Trophoblast cell (in vitro differentiated cells and primary cell): ENCODE measurements at regions not wholly inside any gene's neighbourhood (a gene's known extent, or its start where the extent isn't known, plus 50 kb on each side); places are given as distances from the start of the nearest gene placed in this dataset.

Experiments
- DNase-seq, 2 donors: peaks; one replicate each; pipeline ENCODE4 v3.0.0-alpha.2; 2016
- H2AFZ ChIP-seq: 2 replicates; pipeline ENCODE4 v1.6.1; 2013; ENCODE audit warnings: low read length, moderate library complexity, mild to moderate bottlenecking; ENCODE audit not compliant: insufficient read depth, poor library complexity
- H2AK5ac ChIP-seq: 2 replicates; pipeline ENCODE4 v1.6.1; 2013; ENCODE audit warnings: mild to moderate bottlenecking, low read length
- H2BK120ac ChIP-seq: 2 replicates; pipeline ENCODE4 v1.6.1; 2013; ENCODE audit warnings: low read length, mild to moderate bottlenecking, moderate library complexity; ENCODE audit not compliant: insufficient read depth, poor library complexity
- H2BK12ac ChIP-seq: 2 replicates; pipeline ENCODE4 v1.6.1; 2013; ENCODE audit warnings: mild to moderate bottlenecking, low read length, moderate library complexity
- H2BK5ac ChIP-seq: 2 replicates; pipeline ENCODE4 v1.6.1; 2013; ENCODE audit warnings: low read length, low read depth, moderate library complexity, mild to moderate bottlenecking; ENCODE audit not compliant: poor library complexity
- H3K14ac ChIP-seq: 2 replicates; pipeline ENCODE4 v1.6.1; 2013; ENCODE audit warnings: mild to moderate bottlenecking, low read length
- H3K18ac ChIP-seq: 2 replicates; pipeline ENCODE4 v1.6.1; 2013; ENCODE audit warnings: mild to moderate bottlenecking, low read length
- H3K23ac ChIP-seq: 2 replicates; pipeline ENCODE4 v1.6.1; 2013; ENCODE audit warnings: low read length
- H3K27ac ChIP-seq: 2 replicates; pipeline ENCODE4 v1.5.1; 2013; ENCODE audit warnings: low read depth, mild to moderate bottlenecking, inconsistent platforms, low read length, moderate library complexity
- H3K27me3 ChIP-seq: 2 replicates; pipeline ENCODE4 v1.6.1; 2013; ENCODE audit warnings: inconsistent platforms, mild to moderate bottlenecking, low read length, moderate library complexity; ENCODE audit not compliant: insufficient read depth
- H3K36me3 ChIP-seq, 2 experiments: 1 replicate in 1 of 2; 2 replicates in 1 of 2; pipeline ENCODE4 v1.6.1; 2013; ENCODE audit warnings: low read length in 2 of 2, mild to moderate bottlenecking in 2 of 2, moderate library complexity in 1 of 2; ENCODE audit not compliant: insufficient read depth in 2 of 2, control insufficient read depth in 1 of 2
- H3K4ac ChIP-seq: 2 replicates; pipeline ENCODE4 v1.6.1; 2013; ENCODE audit warnings: low read depth, mild to moderate bottlenecking, low read length, moderate library complexity
- H3K4me1 ChIP-seq, 2 experiments: 1 replicate in 1 of 2; 2 replicates in 1 of 2; pipeline ENCODE4 v1.6.1; 2013; ENCODE audit warnings: low read length in 2 of 2, mild to moderate bottlenecking in 2 of 2, moderate library complexity in 1 of 2; ENCODE audit not compliant: insufficient read depth in 2 of 2, control insufficient read depth in 1 of 2
- H3K4me2 ChIP-seq: 2 replicates; pipeline ENCODE4 v1.6.1; 2013; ENCODE audit warnings: inconsistent platforms, mild to moderate bottlenecking, low read length, moderate library complexity
- H3K4me3 ChIP-seq: 2 replicates; pipeline ENCODE4 v1.5.1; 2013; ENCODE audit warnings: mild to moderate bottlenecking, low read depth, low read length, inconsistent platforms
- H3K79me1 ChIP-seq: one replicate; pipeline ENCODE4 v1.6.1; 2013; ENCODE audit warnings: low read length
- H3K79me2 ChIP-seq: 2 replicates; pipeline ENCODE4 v1.6.1; 2013; ENCODE audit warnings: low read length, mild to moderate bottlenecking; ENCODE audit not compliant: control insufficient read depth, insufficient read depth, poor library complexity
- H3K9ac ChIP-seq: 2 replicates; pipeline ENCODE4 v1.6.1; 2013; ENCODE audit warnings: mild to moderate bottlenecking, low read length
- H3K9me3 ChIP-seq: 2 replicates; pipeline ENCODE4 v1.6.1; 2013; ENCODE audit warnings: low read depth, mild to moderate bottlenecking, control low read depth, inconsistent platforms, low read length; ENCODE audit not compliant: insufficient read depth
- H4K12ac ChIP-seq: 2 replicates; pipeline ENCODE4 v1.6.1; 2013; ENCODE audit warnings: low read depth, mild to moderate bottlenecking, low read length, moderate library complexity
- H4K8ac ChIP-seq: 2 replicates; pipeline ENCODE4 v1.6.1; 2013; ENCODE audit warnings: low read depth, mild to moderate bottlenecking, low read length, moderate library complexity
- H4K91ac ChIP-seq: one replicate; pipeline ENCODE4 v1.6.1; 2013; ENCODE audit warnings: low read depth, mild to moderate bottlenecking, low read length, moderate library complexity
- WGBS: extraction: QIAGEN DNeasy Blood & Tissue Kit; methylation state at CpG from one replicate; pipeline ENCODE4 v1.1.7; 2013; ENCODE audit warnings: missing lambda C conversion rate; ENCODE audit not compliant: insufficient read length, insufficient coverage; ENCODE audit errors: extremely low coverage; 5-methylcytosine and 5-hydroxymethylcytosine counted together

- DNase-seq: peak in 1 of 2 donors; percentile 50
- Histone ChIP-seq H3K4me3 (no peak overlapping the region), H3K79me1 (peaks cover 7% of the 10 kb centered on the region), H3K18ac (no peak overlapping the region), H3K4ac (no peak overlapping the region), H2BK12ac (no peak overlapping the region), H3K23ac (no peak overlapping the region), H4K12ac (no peak overlapping the region), H3K14ac (no peak overlapping the region), H2AK5ac (no peak overlapping the region), H2AFZ (no peak overlapping the region), H3K27ac (no peak overlapping the region), H3K4me2 (no peak overlapping the region), H3K4me1 (peaks cover 2 to 3% of the 10 kb centered on the region in 2 experiments), H3K36me3 (no peaks in the 10 kb centered on the region), H4K8ac (no peak overlapping the region), H4K91ac (no peak overlapping the region), H2BK120ac (no peak overlapping the region), H3K9ac (no peak overlapping the region), H2BK5ac (no peak overlapping the region), H3K9me3 (no peaks in the 10 kb centered on the region), H3K27me3 (no peaks in the 10 kb centered on the region), H3K79me2 (no peaks in the 10 kb centered on the region)
- WGBS: no CpG with 5 or more reads among the region's 11 CpGs
These were observed 71.9 kb upstream of the DUSP5 start for GRCh38 chr10:110425684-110426293.

GRCh38 chr10:110426294-110427181 lies 71.2 kb upstream of the DUSP5 start:
- Histone ChIP-seq H3K79me2 (no peaks in the 10 kb centered on the region), H4K91ac (peak overlapping the region; percentile 34), H3K79me1 (peaks cover 11% of the 10 kb centered on the region), H4K12ac (no peak overlapping the region), H3K23ac (no peak overlapping the region), H3K36me3 (no peaks in the 10 kb centered on the region), H3K27me3 (no peaks in the 10 kb centered on the region), H3K9me3 (no peaks in the 10 kb centered on the region), H2BK5ac (no peak overlapping the region), H3K4me2 (no peak overlapping the region), H2BK120ac (peak overlapping the region; percentile 18), H3K9ac (no peak overlapping the region), H3K14ac (no peak overlapping the region), H3K4me3 (no peak overlapping the region), H2AK5ac (no peak overlapping the region), H3K18ac (no peak overlapping the region), H3K4me1 (peaks cover 5 to 6% of the 10 kb centered on the region in 2 experiments), H2AFZ (no peak overlapping the region), H4K8ac (no peak overlapping the region), H2BK12ac (no peak overlapping the region), H3K4ac (no peak overlapping the region), H3K27ac (no peak overlapping the region)
- WGBS: no CpG with 5 or more reads among the region's 14 CpGs
- peak; percentile 35 to 73 for DNase-seq

- Histone ChIP-seq H3K4me3 (no peak overlapping the region), H2BK12ac (no peak overlapping the region), H3K27me3 (no peaks in the 10 kb centered on the region)
These were observed 68.4 kb upstream of the DUSP5 start for GRCh38 chr10:110429301-110429700.

GRCh38 chr10:110430340-110431273 lies 67.1 kb upstream of the DUSP5 start:
- no peaks in the 10 kb centered on the region for H3K27me3 ChIP-seq
- H3K4me3 ChIP-seq: no peak overlapping the region
- H3K9me3 ChIP-seq: peaks cover 2% of the 10 kb centered on the region
- H3K79me1 ChIP-seq: peaks cover 11% of the 10 kb centered on the region
- WGBS: no CpG with 5 or more reads among the region's 13 CpGs
- peak overlapping the region; percentile 61 for H2BK120ac ChIP-seq
- peak overlapping the region; percentile 6 for H4K8ac ChIP-seq
- peak overlapping the region; percentile 18 for H3K27ac ChIP-seq
- no peak overlapping the region for H4K12ac ChIP-seq
- H2BK5ac ChIP-seq: peak overlapping the region; percentile 27
- no peak overlapping the region for H3K4me2 ChIP-seq
- no peak overlapping the region for H3K9ac ChIP-seq
- no peaks in the 10 kb centered on the region for H3K36me3 ChIP-seq
- H3K4me1 ChIP-seq: peaks cover 5 to 6% of the 10 kb centered on the region in 2 experiments
- peak overlapping the region; percentile 34 for H2AK5ac ChIP-seq
- H3K23ac ChIP-seq: no peak overlapping the region
- no peak overlapping the region for H2AFZ ChIP-seq
- H3K18ac ChIP-seq: peak overlapping the region; percentile 30
- H3K79me2 ChIP-seq: no peaks in the 10 kb centered on the region
- H2BK12ac ChIP-seq: peak overlapping the region; percentile 30
- no peak for DNase-seq
- peak overlapping the region; percentile 24 for H3K14ac ChIP-seq
- H4K91ac ChIP-seq: peak overlapping the region; percentile 76
- H3K4ac ChIP-seq: peak overlapping the region; percentile 9

More at GRCh38 chr10:110429301-110429700, 68.4 kb upstream of the DUSP5 start:
- H3K79me2 ChIP-seq: no peaks in the 10 kb centered on the region
- no peak overlapping the region for H2BK5ac ChIP-seq
- H3K4me1 ChIP-seq: peaks cover 5 to 6% of the 10 kb centered on the region in 2 experiments
- no peak overlapping the region for H3K18ac ChIP-seq
- no peak for DNase-seq
- no peak overlapping the region for H2BK120ac ChIP-seq
- no peak overlapping the region for H3K9ac ChIP-seq
- no peak overlapping the region for H3K27ac ChIP-seq
- H3K79me1 ChIP-seq: peaks cover 11% of the 10 kb centered on the region
- WGBS: no CpG with 5 or more reads among the region's 2 CpGs
- no peak overlapping the region for H2AK5ac ChIP-seq
- H3K14ac ChIP-seq: peak overlapping the region; percentile 12
- no peaks in the 10 kb centered on the region for H3K36me3 ChIP-seq
- peaks cover 2% of the 10 kb centered on the region for H3K9me3 ChIP-seq
- no peak overlapping the region for H2AFZ ChIP-seq
- H4K91ac ChIP-seq: peak overlapping the region; percentile 25
- no peak overlapping the region for H4K8ac ChIP-seq
- no peak overlapping the region for H3K23ac ChIP-seq
- H4K12ac ChIP-seq: no peak overlapping the region
- no peak overlapping the region for H3K4me2 ChIP-seq
- H3K4ac ChIP-seq: no peak overlapping the region
